ENCODE measurements at regions not wholly inside any gene's neighbourhood (a gene's known extent, or its start where the extent isn't known, plus 50 kb on each side); places are given as distances from the start of the nearest gene placed in this dataset.
"Not testable (repeated sequence)": the region's sequence is repeated elsewhere in the genome, so short reads cannot be mapped to it uniquely, and the experiment has no call there.

DNA sequence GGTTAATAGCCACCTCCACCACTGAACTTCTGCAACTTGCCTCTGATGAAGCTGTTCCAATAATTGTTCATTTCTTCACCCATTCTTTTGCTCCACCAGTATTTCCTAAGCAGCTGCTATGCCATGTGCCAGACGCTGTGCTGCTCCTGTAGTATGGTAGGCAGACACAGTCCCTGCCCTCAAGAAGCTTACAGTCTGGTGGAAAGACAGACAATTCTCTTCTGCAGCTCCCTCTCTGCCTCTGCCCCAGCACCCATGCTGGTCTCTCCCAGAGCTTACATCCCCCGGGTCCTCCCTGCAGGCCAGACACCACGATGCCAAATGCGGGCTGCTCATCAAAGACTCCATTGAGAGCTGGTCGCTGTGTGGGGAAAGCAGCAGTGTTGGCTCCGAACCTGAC, 111.6 kb upstream of the ESRRB start:
- ATAC-seq = no peak
- DNase-seq = no peak

DNA sequence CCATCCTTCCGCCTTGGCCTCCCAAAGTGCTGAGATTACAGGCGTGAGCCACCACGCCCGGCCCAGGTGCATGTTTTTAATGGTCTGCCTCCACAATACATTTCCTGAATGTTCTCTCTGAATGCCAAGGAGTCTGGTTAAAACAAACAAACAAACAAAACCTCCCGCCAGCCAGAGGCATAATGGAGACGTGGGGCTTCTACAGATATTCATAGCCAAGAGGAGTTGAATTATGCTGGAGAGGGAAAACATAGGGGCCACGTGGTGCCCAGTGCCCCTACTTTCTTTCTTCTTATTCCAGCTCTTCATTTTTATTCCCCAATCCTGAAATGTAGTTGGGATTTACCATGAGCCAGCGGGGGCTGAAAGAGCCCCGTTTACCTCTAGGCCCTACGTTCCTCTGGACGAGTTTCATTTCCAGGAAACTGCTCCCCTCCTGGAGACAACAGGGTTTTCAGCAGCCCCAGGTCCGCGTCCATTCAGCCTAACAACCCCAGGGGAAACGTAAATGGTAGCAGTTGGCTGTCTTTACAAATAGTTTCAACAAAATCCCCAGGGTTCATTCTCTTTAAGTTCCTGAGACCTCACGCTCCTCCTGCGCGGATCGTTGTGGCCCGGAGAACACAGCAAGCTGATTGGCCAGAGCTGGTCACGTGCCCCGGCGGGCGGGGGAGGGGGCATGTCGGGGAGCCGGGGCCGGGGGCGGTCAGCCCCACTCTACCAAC, 108.5 kb upstream of the ESRRB start:
- DNase-seq (peak; percentile 7), ATAC-seq (no peak)

DNA sequence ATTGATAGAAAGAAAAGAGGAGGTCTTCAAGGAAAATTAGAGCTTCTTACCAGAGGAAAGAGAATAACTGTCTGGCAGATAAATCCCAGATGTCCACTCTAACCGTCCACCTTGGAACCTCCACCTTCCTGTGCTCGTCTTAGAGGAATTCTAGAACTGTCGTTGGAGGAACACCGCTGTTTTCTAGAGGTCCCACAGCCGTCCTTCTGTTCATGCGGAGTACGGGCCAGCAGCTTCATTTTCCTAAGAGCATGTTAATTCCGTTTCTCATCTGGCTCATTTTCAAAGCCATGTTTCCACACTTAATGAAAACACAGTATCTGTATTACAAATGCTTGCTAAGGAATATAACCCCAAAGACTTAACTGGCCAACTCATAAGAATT, 107.9 kb upstream of the ESRRB start:
- DNase-seq = no peak
- ATAC-seq = no peak

DNA sequence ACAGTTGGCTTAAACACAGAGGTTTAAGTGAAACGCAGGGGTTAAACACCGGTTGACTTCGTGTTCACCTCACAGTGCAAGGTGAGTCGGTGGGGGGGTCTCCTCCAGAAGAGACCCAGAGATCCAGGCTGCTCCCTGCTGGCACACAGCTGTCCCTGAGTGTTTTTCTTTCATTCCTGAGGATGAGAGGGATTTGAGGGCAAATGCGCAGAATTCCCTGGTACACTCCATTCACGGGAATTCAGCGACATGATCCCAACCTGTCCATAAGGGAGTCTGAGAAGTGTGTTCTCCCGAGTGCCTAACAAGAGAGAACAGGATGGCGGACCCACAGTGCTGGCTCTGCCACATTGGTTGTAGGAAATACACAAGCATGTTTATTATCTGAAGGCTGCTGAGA, 107.2 kb upstream of the ESRRB start:
- DNase-seq (no peak), ATAC-seq (no peak)

DNA sequence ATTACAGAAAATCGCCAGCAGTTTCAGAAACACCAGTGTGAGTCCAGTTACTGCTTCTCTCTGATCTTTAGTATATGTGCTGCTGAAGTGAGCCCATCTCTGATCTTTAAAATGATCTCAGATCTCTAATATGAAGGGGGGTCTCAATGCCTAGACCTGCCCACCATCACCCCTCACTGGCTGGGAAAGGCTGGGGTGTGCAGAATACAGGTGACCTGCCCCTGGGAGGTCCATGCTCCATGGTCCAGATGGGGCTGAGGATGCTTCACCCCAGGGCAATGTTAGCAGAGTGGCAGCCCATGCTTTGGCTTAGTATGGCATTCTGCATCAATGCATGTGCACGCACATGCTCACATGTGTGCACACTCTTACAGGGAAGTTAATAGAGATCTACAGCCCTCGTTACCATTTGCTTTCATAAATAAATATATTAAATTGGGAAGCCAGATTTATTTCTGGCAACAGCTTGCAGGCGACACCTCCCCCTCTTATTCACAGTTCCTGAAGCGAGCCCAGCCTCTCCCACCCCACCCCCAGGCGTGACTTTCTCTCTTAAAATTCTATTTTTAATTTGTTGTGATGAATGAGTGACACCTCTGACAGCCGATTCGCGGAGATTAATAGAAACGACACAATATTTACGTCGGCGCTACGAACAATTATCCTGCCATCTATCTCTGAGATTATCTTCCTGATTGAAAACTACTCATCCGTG, 104.7 kb upstream of the ESRRB start:
- ATAC-seq (no peak), DNase-seq (no peak)

DNA sequence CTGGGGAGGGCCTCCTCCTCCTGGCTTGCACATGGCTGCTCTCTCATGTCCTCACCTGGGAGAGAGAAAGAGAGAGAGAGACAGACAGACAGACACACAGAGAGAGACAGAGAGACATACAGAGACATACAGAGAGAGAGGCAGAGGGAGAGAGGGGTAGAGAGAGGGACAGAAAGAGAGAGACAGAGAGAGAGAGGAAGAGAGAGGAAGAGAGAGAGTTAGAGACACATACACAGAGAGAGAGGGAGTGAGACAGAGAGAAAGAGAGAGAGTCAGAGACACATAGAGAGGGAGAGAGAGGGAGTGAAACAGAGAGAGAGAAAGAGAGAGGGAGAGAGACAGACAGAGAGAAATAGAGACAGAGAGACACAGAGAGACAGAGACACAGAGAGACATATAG, 103.6 kb upstream of the ESRRB start:
- DNase-seq (no peak), ATAC-seq (no peak)

DNA sequence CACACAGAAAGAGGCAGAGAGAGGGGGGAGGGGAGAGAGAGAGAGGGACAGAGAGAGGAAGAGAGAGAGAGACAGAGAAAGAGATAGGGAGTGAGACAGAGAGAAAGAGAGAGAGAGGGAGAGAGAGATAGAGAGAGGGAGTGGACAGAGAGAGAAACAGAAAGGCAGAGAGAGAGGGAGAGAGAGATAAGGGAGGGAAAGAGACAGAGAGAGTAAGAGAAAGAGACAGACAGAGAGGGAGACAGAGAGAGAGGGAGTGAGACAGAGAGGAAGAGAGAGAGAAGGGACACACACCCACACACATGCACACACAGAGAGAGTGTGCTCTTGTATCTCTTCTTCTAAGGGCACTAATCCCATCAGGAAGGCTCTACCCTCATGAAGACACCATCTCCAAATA, 103.2 kb upstream of the ESRRB start:
- no peak for DNase-seq
- ATAC-seq = no peak

DNA sequence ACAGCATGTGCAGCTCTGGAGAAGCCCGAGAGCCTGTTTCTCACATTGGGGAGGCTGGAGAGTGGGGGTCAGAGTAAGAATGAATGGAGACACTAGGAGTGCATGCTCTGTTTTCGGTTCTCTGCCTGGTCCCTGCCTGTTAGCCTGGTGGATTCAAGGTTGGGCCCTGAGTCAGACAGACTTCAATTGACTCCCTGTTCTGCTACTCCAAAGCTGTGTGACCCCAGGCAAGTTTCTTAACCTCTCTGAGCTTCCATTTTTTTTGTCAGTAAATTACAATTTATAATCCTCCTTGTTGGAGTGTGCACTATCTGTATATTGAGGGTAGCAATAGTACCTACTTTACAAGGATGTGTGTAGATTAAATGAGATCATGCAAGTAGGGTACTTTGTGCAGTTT, 102.6 kb upstream of the ESRRB start:
- DNase-seq (no peak), ATAC-seq (no peak)

DNA sequence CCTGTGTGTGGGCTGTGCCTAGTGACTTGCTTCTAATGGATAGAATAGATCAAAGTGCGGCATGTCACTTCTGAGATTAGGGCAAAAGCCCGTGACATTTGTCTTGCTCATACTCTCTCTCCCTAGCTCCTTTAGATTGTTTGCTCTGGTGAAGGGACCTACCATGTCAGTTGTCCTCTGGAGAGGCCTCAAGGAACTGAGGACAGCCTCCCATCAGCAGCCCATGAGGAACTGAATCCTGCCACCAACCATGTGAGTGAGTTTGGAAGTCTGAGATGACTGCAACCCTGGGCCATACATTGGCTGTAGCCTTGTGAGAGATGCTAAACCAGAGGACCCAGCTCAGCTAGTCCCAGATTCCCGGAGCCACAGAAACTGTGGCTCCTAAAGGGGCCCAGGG, 101.6 kb upstream of the ESRRB start:
- ATAC-seq (no peak), DNase-seq (no peak)

DNA sequence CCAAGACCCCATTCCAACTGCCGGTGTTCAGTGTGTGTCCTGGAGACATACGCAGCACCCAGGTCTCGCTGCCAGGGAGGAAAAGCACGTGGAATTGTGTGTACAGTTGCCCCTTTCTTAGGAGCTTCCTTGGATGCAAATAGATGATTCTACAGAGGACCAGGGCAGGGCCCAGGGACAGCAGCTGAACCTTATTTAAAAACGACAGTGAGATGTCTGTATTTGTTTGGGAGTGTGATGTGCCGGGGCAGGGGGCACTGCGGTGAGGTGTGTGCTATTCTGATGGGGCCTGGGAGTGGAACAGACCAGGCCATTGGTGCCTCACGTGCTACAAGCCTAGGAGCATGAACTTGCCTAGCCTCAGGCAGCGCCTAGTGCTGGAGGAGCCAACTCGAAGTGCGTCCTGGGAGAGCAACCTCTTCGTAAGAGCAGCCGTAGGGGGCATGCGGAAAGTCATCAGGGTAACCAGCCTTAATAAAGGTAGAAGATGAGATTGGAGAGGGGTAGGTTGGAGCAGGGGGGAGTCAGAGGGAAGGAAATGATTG, 98.3 kb upstream of the ESRRB start:
- ATAC-seq (no peak), DNase-seq (no peak)

DNA sequence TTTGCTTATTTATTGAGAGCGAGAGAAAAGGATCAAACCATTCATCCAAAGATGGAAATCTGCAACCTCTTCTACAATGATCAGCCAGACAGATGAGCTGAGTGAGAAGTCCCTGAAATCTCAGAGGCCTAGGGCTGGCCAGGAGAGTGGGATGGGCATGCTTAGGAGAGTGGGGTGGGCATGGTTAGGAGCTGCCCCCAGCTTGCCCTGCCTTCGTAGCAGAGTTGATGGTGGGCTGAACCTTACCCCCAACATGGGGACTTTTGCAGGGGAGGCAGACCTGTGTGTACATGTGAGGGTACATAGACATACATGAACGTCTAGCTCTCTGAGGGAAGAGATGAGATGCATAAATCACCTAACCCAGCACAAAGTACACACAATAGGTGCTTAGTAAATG, 95.7 kb upstream of the ESRRB start:
- DNase-seq = no peak

DNA sequence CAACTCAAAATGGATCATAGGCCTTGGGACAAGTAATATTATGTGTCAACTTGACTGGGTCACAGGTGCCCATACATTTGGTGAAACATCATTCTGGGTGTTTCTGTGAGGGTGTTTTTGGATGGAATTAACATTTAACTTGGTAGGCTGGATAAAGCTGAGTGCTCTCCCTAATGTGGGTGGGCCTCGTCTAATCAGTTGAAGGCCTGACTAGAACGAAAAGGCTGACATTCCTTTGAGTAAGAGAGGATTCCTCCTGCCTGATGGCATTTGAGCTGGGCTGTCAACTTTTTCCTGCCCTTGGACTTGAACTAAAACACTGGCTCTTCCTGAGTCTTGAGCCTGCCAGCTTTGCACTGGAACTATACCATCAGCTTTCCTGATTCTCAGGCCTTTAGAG, 93.4 kb upstream of the ESRRB start:
- ATAC-seq (no peak), DNase-seq (no peak)

More for the DNA sequence above, 95.7 kb upstream of the ESRRB start:
- ATAC-seq = no peak

DNA sequence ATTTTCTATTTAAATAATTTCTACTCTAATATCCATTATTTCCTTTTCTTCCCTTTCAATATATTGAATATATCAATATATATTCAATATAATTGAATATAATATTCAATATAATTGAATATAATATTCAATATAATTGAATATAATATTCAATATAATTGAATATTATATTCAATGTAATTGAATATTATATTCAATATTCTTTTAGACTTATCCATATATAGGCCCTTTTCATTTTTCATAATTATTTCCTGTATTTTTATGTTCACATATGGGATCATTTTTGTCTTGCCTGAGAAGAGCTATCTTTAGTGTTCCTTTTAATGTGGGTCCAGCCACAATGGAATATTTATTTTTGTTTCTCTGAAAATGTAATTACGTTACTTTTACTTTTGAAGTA, 88.9 kb upstream of the ESRRB start:
- ATAC-seq (no peak), DNase-seq (no peak)

DNA sequence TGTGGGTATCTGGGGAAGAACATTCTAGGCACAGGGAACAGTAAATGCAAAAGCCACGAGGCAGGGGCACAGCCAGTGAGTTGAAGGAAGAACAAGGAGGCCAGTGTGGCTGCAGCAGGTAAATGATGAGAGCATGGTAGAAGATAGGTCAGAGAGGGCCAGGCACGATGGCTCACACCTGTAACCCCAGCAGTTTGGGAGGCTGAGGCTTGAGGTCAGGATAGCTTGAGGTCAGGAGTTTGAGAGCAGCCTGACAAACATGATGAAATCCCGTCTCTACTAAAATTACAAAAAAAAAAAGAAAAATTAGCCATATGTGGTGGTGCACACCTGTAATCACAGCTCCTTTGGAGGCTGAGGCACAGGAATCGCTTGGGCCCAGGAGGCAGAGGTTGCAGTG, 86.7 kb upstream of the ESRRB start:
- no peak for ATAC-seq

DNA sequence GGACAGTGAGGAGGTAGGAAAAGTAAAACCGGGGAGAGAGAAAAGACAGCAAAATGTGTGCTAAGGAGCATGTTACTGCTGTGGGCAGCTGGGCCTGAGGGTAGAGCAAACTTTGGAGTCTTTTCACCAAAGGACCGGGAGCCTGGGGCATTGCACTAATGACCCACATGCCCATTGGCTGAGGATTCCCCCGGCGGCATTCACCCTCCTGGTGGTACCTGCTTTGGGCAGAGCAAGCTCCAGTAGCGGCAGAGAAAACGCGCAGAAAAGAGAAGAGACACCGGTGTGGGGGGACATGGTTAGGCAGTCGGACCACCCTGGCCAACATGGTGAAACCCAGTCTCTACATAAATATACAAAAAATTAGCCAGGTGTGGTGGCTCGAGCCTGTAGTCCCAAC, 83.4 kb upstream of the ESRRB start:
- DNase-seq (no peak), ATAC-seq (no peak)

More for the DNA sequence above, 86.7 kb upstream of the ESRRB start:
- DNase-seq = no peak

DNA sequence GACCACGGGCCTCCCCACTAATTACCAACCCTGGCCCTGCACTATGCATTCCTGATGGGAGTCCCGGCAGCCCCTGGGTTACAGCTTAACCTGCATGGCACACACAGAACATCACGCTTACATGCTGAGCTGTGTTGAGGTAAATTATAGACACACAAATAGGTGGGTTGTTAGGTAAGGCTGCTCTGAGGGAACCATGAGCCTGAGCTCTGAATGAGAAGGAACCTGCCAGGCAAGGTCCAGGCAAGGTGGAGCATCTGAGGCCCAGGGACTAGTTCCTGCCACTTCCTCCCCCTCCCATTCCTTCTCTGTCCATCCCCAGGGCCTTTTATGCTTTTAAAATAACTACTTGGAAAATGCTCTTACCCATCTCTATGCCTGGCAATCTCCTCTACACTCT, 82.7 kb upstream of the ESRRB start:
- DNase-seq (no peak), ATAC-seq (no peak)

DNA sequence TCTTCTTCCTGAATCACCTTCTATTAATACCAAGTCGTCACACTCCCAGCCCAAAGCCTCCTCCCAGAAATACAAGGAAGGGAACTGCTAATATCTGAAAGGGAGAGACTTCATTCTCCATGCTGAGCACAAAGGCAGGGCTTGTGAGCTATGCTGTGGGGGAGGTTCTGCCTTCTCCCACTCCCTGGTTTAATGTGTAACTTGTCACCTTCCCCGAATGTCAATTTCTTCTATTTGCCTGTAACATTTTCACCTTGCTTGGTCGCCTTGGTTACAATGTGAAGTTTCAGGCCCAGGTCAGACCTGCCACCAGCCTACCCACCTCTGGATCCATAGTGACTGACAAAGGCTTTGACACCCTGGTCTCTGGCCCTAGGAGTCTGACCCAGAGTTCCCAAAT, 82.0 kb upstream of the ESRRB start:
- DNase-seq (no peak), ATAC-seq (no peak)

DNA sequence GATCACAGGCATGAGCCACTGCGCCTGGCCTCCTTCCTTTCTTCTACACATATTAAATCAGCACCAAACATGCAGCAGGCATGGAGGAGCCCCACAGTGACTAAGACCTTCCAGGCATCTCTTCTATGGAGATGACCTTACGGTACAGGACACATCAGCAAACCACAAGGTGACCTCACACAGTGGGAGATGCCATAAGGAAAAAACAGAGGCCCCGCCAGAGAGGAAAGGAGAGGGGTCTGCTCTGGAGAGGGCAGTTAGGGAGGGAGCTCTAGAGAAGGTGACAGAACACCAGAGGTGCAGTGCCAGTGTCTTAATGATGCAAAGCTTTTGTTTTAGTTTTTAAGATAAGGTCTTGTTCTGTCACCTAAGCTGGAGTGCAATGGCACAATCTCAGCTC, 81.1 kb upstream of the ESRRB start:
- DNase-seq = no peak
- no peak for ATAC-seq

DNA sequence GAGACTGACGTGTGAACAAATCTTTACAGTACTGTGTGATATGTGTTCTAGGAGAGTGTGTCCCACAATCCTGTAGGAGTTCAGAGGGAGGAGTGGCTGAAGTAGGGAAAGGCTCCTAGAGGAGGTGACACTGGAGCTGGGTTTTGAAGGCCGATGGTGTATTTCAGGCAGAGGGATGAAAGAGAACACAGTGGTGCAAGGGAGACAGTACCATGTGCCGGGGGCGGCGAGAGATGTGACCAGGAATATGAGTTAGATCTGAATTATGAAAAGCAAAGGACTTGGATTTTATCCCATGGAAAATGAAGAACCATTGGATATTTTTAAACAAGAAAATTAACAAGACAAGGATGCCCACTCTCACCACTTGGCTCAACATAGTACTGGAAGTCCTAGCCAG, 77.0 kb upstream of the ESRRB start:
- no peak for ATAC-seq
- DNase-seq = no peak

DNA sequence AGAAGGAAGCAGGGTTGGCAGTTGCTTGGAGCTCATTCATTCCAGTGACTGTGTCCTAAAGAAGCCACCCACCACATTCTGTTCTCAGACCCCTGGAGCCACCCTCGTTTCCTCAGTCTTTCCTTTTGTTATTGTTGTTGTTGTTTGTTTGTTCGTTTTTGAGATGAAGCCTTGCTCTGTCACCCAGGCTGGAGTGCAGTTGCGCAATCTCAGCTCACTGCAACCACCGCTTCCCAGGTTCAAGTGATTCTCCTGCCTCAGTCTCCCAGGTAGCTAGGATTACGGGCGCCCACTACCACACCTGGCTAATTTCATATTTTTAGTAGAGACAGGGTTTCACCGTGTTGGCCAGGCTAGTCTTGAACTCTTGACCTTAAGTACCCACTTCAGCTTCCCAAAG, 72.7 kb upstream of the ESRRB start:
- ATAC-seq, DNase-seq: not testable (repeated sequence)

DNA sequence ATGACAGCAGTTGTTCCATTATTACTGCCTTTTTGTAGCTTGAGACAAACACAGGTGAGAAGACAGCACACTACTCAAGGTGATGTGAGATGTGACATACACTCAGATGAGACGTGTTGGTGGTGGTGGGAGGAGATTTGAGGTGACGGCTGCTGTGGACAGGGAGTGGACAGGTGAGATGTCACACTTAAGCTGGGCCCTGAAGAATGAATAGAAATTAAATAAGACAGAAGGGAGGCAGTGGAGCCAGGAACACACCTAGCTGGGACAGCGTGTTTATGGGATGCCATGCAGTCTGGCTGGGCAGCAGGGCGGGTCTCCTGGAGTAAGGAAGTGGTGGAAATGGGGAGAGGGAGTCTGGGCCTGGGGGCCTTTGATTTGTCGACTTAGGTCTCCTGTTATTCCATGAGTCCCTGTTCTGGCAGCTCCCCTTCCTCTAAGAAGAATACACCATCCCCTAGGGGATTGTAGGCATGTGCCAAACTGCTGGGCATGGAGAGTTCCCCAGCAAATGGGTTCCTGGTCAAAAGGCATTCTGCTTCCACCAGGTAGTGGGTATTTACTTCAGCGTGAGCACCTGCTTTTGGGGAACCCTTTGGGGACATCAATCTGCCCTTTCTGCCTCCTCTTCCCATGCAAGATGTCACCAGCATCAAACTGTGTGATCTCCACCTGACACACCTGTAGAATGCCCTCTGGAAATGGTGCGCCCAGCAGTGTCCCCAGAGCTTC, 71.2 kb upstream of the ESRRB start:
- ATAC-seq (no peak), DNase-seq (no peak)

DNA sequence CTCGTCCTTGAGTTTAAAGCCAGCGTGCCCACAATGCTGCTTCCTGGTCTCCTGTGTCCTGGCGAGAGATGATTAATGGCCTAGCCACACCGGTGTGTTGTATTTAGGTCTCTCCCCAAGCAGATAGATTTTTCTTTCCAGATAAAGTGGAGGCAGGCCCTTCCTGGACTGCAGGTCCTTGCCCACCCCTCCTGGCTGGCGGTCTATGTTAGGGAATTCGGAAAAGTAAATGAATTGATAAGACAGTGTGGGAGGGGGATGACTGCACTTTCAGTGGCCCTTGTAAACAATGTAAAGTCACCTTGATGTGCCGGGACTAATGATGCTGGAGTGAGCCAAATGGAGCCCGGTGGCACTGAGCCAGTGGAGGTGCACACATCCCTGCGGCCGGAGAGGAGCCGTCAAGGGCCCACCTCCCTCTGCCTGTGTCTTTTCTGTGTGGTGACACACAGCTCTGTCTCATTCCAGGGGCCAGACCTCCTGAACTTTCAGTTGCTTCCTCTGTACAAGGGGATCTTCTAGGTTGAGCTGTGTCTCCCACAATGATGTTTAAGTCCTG, 70.6 kb upstream of the ESRRB start:
- DNase-seq (no peak), ATAC-seq (no peak)

DNA sequence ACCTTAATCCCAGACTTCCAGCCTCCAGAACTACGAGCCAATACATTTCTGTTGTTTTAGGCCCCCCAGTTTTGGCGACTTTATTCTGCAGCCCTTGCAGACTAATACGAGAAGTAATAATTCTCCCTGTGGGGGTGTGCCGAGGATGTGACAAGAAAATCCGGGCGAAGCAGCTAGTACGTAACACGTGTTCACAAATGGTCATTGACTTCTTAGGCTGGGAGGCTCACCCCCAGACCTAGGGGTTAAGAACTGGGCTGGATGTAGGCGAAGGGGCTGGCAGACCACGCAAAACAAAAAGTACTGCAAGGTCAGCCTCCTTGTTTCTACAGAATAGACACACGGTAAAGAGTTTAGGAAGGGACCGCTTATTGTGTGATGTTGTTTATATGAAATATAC, 69.8 kb upstream of the ESRRB start:
- DNase-seq (no peak), ATAC-seq (no peak)

All from stimulated activated naive CD8-positive, alpha-beta T cell treated with anti-CD3 and anti-CD28 coated beads, Interleukin-15, Interleukin-2, amounts not matched to agents 100 U/mL and 50 U/mL, for 24 hours (primary cell).